Esophagus mucosa (tissue), 1 donor: ENCODE measurements at regions not wholly inside any gene's neighbourhood (a gene's known extent, or its start where the extent isn't known, plus 50 kb on each side); places are given as distances from the start of the nearest gene placed in this dataset.
"Not testable (repeated sequence)": the region's sequence is repeated elsewhere in the genome, so short reads cannot be mapped to it uniquely, and the experiment has no call there.

ENCODE experiments used
- ATAC-seq: fragments of 200-7000 bp; cut with Tn5 transposase; one replicate; pipeline ENCODE4 v1.9.1; 2020
- donor health status: DM: yes; HTN: yes; CAD: no.

DNA sequence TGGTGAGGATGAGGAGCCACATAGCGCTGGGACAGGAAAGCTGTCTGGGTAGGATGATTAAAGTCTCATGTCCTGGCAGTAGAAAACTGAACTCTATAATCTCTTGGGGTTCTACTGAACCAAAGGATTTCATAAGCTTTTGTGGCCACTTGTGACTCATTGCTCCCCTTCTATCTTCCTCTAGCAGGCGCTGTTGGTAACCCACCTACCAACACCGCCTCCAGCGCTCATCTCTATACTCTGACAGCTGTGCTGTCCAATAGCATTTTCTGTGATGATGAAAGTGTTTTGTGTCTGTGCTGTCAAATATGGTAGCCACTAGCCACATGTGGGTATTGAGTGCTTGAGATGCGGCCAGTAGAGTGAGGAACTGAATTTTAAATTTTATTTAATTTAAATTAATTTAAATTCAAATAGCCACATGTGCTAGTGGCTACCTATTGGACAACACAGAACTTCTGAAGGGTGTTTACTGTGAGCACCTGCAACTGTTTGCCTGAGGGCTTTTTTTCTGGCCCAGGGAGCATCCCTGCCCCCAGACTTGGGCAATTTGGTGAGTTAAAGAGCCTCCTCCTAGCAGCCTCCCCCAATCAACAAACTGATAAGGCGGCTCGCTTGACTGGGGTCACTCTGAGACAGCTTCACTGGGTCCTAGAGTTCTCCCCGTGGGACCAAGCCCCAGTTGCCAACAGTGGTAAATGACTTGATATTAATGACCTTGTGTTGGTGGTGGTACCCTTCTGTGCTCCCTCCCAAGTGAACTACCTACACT, 169.2 kb upstream of the ATP6AP2 start:
- ATAC-seq = no peak

DNA sequence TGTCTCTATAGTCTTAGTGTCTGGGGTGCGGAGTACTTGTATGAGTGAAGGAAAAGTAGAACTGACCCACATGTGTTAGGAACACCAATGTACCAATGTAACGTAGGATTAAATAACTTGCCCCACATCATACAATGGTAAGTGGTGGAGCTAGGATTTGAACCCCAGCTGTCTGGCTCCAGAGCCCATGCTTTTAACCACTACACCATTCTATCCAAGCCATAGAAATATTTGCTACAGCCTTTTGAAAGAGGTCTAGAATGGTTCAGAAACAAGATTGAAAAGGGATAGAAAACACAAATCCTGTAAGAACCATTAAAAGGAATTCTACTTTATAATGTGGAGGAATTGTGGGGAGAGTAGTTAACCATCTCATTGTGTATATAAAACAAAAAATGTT, 169.9 kb upstream of the ATP6AP2 start:
- ATAC-seq = no peak

DNA sequence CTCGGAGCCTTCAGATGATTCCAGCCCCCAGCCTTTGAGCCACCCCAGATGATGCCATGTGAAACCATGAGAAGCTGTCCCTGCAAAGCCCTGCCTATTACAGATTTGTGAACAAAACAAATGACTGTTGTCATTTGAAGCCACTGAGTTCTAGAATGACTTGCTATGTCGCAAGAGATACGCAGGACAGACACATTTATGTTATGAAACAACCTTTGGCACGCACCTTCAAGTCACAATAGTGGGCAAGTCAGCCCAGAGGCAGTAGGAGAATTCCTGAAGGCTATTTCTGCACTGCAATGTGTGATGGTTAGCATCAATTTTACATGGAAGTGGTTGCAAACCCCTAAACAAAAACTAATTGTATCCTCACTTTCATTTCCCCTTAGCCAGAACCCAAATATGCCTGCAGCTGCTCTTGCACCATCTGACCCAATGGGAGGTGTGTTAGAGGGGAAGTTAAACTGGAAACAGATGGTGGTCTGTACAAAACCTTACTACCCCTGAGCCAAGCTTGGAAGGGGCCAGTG, 174.4 kb upstream of the ATP6AP2 start:
- no peak for ATAC-seq

DNA sequence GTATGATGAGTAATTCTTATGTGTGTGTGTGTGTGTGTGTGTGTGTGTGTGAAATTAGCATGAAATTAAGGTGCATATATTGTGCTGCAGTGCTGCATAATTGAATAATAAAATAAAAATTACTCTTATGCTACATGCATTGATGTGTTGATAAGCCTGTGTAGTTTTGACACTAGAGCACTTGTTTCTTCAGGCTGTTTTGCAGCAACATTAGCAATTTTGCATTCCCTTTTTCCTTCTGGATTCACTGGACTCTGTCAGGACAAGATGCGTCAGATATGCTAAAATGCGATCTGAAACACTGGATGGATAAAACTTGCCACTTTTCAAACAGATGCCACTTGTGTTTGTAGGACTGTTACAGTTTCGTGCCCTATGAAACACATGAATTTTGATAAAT, 175.4 kb upstream of the ATP6AP2 start:
- ATAC-seq = no peak

DNA sequence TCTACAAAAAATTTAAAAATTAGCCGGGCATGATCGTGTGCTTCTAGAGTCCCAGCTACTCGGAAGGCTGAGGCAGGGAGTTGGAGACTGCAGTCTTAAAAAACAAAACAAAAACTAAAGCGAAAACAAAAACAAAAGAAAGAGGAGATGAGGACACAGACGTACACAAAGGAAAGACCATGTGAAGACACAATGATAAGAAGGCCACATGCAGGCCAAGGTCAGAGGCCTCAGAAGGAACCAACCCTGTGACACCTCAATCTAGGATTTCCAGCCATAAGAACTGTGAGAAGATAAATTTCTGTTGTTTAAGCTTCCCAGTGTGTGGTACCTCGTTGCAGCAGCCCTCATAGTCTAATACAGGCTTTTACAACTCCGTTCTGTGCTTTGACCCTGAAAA, 177.0 kb upstream of the ATP6AP2 start:
- no peak for ATAC-seq

DNA sequence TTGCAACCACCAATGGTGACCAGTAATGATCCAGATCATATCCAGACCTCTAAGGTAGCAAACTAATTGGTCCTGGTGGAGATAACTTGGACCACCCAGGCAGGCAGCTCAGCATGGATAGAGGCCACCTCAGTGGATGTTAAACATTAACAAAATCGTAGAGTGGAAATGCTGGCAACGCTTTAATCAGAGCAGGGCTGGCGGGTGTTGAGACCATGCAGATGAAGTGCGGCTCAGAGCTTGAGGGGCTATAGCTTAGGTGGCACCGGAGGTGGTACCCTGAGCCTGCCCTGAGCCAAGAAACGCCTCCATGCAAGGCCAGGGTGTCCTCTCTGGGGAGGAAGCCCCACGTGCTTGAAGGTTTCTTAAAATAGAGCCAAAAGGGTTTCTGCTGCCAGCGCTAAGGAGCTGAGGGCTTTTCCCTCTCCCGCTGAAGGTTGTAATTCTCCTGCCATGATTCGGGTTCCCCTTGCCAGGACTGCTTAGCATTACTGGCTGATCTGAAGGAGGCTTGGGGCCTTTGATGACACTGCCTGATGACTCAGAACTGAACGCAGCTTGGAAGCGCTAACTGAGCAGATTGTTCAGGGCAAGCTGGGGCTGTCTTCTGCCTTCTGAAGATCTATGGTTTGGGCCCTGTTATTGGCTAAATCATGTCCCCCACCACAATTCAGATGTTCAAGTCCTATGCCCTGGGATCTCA, 177.8 kb upstream of the ATP6AP2 start:
- peak; percentile 86 for ATAC-seq

DNA sequence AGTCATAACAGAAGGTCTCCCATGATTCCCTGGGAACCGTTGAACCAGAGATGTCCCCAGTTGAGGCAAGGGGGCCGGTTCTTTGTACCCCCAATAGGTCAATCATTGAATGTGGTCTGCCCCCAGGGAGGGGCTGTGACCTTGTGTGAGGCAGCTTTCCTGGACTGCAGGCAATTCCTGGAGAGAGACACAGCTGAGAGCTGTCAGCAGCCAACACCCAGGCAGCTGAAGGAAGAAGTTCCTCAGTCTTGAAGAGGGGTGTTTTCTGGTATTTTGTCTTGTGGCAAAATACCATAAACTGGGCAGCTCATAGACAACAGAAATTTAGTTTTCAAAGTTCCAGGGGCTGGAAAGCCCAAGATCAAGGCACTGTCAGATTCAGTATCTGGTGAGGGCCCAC, 185.7 kb upstream of the ATP6AP2 start:
- ATAC-seq = no peak

DNA sequence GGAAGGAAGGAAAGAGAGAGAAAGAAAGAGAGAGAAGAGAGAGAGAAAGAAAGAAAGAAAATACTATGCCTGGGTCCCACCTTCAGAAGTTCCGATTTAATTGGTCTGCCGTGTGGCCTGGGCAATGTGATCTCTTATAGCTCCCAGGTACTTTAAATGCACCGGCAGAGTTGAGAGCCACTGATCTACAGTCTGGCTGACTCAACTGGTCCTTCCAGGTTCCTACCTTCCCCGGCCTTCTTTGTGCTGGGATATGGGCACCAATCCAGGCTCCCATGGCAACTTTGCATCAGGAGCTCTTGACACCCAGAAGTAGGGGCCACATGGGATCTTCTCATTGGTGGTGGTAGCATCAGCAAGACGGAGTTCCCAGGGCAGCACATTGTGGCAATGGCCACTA, 186.5 kb upstream of the ATP6AP2 start:
- ATAC-seq = peak; percentile 45

DNA sequence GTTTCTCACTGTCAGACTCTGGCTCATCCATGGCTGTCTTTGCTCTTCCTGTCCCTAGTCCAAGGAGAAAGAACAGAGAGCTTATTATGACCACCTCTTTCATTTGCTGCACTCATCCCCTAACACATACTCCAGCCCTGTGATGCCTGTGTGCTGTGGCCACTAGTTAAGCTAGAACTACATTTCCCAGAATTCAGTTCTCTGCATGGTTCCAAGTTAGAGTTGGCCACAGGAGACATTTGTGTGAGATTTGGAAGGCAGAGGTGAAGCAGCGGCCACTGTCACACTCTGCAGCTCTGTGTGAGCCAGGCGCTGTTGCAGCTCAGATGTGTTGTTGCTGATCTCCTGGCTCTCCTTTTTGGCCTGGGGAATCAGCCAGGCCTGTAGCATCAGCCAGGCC, 188.2 kb upstream of the ATP6AP2 start:
- no peak for ATAC-seq

DNA sequence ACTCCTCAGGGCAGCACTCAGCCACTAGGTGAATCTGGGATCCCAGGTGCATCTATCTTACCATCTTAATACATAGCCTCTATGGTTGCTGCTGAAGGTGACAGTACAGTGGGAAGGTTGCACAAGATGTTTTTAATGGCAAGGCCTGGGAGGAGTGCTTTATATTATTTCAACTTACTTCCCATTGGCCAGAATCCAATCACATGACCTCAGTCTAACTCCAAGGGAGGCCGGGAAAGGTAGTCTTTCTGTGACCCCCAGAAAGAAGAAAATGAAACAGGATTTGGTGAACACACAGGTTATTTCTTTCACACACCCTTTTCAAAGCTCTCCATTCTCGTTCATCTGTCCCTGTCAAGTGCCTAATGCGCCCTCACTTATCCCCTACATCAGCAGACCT, 189.1 kb upstream of the ATP6AP2 start:
- ATAC-seq = no peak

DNA sequence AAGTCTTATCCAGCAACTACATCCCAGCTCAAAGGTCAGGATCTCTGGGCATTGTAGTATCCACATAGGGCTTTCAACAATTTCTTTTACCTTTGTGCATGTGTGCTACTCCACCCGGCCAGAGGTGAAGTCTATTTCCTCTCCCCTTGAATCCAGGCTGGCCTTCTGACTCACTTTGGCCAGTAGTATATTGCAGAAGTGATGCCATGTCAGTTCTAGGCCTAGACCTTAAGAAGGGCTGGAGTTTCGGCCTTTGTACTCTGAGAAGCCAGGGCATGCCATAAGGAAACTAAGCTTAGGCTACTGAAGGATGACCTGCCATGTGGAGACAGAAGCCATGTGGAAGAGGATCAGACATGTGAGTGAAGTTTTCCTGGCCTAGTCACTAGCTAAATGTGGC, 191.2 kb upstream of the ATP6AP2 start:
- ATAC-seq = no peak

DNA sequence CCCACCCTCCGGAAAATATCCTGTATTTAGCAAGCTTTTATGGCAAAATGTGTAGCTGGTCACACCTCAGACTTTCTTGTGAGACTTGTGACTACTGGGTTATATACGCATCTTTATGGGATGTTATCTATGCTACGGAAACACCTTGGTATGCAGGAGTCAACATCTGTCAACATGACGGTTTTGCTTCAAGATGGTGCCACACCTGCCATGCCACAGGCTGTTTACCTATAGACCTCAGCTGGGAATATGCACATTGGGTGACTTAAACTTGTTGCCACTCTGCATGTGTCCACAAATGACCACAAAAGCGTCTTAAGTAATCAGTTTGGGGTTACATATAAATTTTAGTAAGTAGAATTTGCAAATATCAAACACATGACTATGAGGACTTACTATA, 192.3 kb upstream of the ATP6AP2 start:
- ATAC-seq = no peak

DNA sequence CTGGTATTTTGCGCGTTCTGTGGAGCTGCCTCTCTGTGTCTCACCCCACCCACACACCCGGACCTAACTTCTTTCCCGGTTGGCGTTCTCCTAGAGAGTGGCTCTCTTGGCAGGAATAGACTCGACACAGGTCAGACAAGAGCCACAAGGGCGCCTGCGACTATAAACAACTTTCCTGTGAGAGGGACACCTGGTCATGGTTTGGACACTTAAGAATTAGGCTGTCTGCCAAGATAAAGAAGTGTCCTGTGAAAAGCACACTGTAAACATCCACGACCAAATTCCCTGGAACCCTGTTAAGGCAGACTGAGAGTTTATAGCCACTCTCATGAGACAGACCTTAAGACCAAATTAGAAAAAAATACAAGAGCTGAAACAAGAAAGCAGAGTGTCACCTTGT, 192.9 kb upstream of the ATP6AP2 start:
- not testable (repeated sequence) for ATAC-seq

DNA sequence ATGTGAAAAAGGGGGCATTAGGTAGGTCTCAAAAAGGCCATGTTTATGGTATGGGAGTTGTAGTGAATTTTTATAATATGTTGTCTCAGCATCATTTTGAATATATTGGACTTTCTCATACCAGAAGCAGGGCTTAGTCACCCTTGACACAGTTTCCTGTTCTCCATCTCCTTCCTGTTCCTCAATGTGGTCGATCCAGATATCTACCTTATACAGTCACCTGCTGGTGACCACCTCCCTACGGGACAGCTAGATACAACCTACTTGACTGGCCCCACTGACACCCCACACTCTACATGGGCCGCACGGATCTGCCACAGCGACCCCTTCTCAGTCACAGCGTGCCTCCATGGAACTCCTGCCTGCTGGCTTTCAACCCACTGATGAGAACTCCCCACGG, 193.5 kb upstream of the ATP6AP2 start:
- peak; percentile 63 for ATAC-seq

DNA sequence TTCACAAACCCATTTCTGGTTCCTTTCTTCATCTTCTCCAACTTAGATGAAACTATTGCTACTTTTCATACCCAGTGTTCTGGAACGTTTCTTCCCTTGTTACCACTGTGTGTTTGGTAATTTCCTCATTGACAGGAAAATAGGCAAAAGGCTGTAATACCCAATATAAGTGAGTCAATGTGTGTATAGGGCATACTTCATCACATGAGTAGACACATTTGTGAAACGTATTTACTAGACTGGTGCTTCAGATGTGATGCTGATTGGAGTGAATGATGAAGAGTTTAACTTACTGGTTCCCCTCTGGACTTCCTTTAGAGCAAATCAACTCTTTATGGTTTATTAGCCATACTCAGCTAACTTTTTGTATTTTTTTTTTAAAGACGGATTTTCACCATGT, 195.1 kb upstream of the ATP6AP2 start:
- ATAC-seq = no peak

DNA sequence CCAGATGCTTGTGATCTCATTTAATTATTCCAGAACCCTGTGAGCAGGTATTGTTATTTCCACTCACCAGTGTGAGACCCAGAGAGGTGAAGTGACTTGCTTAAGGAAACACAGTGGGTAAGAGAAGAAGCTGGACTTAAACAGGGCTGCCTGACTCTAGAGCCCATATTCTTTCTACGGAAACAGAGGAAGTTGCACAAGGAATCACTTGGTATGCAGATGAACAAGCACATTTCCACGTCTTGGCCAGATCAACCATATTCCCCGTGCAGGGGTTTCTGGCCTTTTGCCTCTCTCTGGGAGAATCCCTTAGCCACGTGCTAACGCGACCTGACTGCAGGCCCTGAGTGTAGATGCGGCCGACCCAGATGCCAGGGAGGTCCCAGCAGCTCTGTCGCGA, 195.5 kb upstream of the ATP6AP2 start:
- ATAC-seq = no peak

DNA sequence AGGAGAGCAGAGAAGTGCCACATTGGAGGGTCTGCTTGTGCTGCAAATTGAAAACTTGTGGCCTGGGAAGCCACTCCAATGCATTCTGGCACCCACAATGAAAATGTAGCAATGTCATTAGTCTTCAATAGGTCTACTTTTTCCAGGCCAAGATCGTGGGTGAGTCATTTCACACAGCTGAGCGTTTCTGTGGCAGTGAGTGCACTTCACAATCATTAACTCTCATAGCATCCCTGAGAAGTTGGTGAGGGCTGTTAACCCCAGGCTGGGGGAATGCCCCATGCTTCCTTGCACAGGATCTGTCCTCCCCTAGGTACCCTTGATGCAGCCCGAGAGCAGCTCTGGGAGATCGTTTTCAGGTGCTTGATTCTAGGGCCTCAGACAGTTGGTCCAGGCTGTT, 196.8 kb upstream of the ATP6AP2 start:
- ATAC-seq = no peak

DNA sequence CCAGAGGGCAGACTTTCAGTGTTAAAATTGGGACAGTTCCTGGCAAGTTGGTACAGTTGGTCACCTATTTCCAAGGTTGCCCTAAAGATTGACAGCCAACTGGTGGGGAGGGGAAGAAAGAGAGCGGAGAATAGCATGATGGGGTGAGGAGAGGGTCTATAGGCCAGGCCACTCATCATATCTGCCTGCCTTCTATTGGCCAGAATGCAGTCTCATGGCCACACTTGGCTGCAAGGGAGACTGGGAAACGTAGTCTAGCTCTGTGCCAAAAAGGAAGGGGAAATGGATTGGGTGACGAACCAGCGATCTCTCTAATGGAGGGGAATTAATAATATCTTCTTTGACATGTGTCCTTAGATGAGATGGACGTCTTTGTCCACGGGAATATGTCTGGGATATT, 197.4 kb upstream of the ATP6AP2 start:
- ATAC-seq = no peak

DNA sequence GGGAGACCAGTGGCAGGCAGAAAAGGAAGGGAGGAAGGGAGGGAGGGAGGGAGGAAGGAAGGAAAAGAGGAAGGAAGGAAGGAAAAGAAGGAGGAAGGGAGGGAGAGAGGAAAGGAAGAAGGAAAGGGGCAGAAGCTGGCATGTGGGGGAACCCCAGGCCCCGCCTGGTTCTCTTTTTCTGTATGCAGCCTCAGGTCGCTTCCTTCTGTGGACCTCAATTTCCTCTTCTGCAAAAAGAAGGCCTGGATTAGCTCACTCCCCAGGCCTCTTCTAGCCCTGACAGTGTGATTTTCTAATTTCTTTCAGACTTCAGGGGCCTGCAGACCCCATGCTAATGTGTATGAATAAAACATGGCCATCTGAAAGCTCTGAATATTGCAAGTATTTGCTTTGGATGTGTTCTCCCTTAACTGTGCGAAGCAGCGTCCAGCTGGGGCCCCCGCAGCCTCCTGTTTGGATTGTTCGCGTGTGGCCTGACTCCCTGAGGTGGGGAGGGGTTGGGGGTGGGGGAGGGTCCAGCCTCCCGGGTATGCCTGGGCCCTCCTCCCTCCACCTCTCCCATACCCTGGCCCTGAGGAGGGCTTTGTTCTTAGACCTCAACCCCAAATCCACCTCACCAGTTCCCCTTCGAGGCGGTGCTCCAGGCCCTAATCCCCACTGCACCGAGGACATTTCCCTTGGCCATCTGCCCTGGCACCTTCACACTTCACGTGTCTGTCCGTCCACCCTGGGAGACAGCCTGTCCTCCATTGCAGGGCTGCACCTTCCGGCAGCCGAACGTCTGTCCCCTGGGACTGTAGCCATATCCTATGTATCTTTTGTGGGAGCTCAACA, 199.9 kb upstream of the ATP6AP2 start:
- ATAC-seq = no peak

DNA sequence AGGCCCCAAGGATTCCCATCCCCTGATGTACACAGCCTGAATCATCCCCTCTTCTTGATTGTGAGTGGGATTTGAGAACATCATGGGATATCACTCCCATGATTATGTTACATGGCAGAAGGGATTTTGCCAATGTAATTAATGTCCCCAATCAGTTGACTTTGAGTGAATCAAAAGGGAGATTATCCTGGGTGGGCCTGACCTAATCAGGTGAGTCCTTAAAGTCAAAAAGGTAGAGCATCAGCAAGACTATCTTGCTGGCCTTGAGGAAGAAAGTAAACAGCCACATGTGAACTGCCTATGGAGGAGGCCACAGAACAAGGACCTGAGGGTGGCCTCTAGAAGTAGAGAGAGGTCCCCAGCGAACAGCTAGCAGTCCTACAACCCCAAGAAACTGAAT, 203.1 kb upstream of the ATP6AP2 start:
- no peak for ATAC-seq

DNA sequence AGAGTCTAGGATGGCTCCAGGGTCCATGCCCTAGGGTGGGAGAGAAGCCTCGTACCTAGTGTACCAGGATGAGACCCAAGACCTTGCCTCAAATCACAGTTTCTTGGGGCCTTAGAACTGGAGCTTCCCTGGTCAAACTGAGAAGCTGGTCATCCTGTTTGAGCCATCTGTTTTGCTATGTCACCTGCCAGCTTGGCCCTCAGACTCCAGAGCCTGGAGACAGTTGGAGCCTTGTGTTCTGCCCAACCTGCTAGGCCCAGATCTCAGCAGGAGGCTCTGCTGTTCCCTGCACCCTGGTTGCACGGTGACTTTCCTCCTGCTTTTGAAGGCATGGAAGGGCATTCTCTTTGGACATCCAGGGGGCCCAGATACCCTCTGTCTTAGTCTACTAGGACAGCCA, 206.3 kb upstream of the ATP6AP2 start:
- no peak for ATAC-seq

DNA sequence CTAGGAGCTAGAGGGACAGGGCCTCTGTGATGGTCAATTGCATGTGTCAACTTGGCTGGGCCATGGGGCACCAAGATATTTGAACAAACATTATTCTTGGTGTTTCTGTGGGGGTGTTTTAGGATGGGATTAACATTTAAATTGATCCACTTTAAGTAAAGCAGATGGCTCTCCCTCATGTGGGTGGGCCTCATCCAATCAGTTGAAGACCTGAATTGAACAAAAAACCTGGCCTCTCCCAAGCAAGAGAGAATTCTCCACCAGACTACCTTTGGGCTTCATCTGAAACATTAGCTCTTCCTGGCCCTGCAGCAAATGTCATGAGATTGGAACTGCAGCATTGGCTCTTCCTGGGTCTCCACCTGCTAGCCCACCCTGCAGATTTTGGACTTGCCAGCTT, 207.1 kb upstream of the ATP6AP2 start:
- ATAC-seq = no peak

DNA sequence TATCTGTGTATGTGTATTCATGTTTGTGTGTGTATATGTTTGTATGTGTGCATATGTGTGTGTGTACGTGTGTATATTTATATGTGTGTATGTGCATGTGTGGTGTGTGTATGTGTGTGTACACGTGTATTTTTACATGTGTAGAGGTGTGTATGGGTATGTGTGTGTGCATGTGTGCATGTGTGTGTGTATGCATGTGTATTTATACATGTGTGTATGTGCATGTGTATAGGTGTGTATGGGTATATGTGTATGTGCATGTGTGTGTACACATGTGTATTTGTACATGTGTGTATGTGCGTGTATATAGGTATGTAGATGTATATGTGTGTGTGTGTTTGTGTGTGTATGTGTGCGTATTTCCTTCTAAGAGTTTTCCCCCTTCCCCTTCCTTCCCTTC, 207.7 kb upstream of the ATP6AP2 start:
- no peak for ATAC-seq
